Upper lobe of left lung (tissue), 4 donors: ENCODE measurements at regions not wholly inside any gene's neighbourhood (a gene's known extent, or its start where the extent isn't known, plus 50 kb on each side); places are given as distances from the start of the nearest gene placed in this dataset.
"Not testable (repeated sequence)": the region's sequence is repeated elsewhere in the genome, so short reads cannot be mapped to it uniquely, and the experiment has no call there.

ENCODE experiments used
- POLR2A ChIP-seq, 4 donors: fragments of 450-650 bp; IDR thresholded peaks; one replicate each; pipeline ENCODE4 v1.5.1; 2016 to 2017; ENCODE audit warnings: antibody characterized with exemption in 4 of 4, mild to moderate bottlenecking in 2 of 4
- POLR2AphosphoS5 ChIP-seq, 2 donors: sonication (generic); formaldehyde crosslinking; IDR thresholded peaks; one replicate each; pipeline ENCODE4 v1.5.1; 2017; ENCODE audit warnings: antibody characterized with exemption in 2 of 2
- TF ChIP-seq, protein P1 (sequence below), 6 experiments: fragments of 450-650 bp in 4 of 6; fragments of 200-600 bp in 2 of 6; sonication (generic) in 2 of 6; IDR thresholded peaks; one replicate each; pipeline ENCODE4 v1.5.1; 2016 to 2019; ENCODE audit warnings: antibody characterized with exemption in 6 of 6

DNA sequence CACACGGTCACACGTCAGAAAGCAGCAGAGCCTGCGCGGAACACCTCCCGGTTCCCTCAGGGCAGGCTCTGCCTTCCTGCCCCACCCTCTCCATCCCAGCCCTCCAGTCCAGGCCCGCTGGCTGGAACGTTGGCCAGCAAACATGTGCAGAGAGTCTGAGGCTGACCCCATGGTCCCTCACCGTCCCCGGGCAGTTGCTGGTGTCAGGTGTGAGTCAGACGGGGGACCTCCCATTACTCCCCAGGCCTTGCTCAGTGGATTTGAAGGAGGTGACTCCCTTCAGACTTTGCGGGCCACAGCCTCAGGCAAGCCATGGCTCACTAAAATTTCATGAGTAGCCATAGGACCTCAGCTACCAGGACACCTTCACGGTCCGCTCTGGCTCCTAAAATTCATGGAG lies 74.7 kb downstream of the ATP6V0E2 start:
- TF ChIP-seq POLR2A, POLR2AphosphoS5 (IDR thresholded peaks at IDR 0.05): not testable (repeated sequence)
- TF ChIP-seq, protein P1, sequence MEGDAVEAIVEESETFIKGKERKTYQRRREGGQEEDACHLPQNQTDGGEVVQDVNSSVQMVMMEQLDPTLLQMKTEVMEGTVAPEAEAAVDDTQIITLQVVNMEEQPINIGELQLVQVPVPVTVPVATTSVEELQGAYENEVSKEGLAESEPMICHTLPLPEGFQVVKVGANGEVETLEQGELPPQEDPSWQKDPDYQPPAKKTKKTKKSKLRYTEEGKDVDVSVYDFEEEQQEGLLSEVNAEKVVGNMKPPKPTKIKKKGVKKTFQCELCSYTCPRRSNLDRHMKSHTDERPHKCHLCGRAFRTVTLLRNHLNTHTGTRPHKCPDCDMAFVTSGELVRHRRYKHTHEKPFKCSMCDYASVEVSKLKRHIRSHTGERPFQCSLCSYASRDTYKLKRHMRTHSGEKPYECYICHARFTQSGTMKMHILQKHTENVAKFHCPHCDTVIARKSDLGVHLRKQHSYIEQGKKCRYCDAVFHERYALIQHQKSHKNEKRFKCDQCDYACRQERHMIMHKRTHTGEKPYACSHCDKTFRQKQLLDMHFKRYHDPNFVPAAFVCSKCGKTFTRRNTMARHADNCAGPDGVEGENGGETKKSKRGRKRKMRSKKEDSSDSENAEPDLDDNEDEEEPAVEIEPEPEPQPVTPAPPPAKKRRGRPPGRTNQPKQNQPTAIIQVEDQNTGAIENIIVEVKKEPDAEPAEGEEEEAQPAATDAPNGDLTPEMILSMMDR (IDR thresholded peaks at IDR 0.05), result not testable (repeated sequence)
